HG03159 (cell line): ENCODE measurements at regions not wholly inside any gene's neighbourhood (a gene's known extent, or its start where the extent isn't known, plus 50 kb on each side); places are given as distances from the start of the nearest gene placed in this dataset.

ENCODE experiments used
- ATAC-seq: cut with Tn5 transposase; IDR thresholded peaks from one replicate; pipeline ENCODE4 v1.9.1; 2021; ENCODE audit warnings: mild to moderate bottlenecking, moderate library complexity; ENCODE audit not compliant: unreplicated experiment

- no peak for ATAC-seq
These were observed 460.2 kb upstream of the ACVR2A start for GRCh38 chr2:147384659-147385058.

DNA sequence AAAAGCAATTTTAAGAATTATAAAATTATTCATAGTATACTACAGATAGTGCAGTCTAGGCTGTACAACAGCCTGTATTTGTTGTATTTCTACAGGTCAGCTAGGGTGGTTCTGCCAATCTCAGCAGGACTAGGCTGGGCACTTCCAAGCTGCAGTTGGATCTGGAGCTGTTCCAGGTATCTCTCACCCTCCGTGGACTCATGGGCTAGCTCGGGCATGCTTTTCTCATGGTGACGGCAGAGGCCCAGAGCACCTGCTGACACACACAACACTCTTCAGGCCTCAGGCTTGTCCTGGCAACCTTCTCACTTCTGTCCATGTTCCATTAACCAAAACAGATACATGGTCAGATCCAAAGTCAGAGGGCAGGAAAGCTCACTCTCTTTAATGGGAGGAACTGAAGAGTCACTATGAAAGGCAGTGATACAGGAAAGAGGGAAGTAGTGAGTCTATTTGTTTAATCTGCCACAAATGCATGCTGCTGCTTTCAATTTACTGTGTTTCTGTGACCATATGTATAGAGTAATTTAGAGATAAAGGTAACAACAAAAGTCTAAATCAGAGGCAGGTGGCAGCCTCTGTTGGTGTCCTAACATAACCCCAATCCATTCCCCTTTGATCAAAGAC is 462.4 kb upstream of the ACVR2A start:
- ATAC-seq = no peak

- no peak for ATAC-seq
These were observed 466.4 kb upstream of the ACVR2A start for GRCh38 chr2:147378403-147378802.

DNA sequence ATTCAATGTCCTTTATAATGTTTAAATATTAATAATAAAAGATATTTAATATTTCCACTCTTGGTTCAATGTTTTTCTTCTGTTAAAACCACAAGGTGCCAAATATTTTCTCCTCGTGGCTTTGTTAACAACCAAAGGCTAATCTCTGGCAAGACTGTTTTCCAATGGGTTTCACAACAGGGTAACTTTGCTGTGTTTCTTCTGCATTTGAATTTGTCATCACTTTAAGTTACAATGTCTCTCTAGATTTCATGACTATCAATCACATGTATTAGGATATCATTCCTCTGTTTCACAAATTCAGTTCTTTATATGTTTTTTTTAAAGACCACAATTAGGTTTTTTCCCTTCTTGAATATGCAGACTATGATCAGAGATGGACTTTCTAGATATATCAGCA is 469.8 kb upstream of the ACVR2A start:
- ATAC-seq = no peak

GRCh38 chr2:147374423-147374811 is 470.4 kb upstream of the ACVR2A start:
- no peak for ATAC-seq

- no peak for ATAC-seq
These were observed 470.9 kb upstream of the ACVR2A start for GRCh38 chr2:147373800-147374422.

- ATAC-seq = no peak
These were observed 476.5 kb upstream of the ACVR2A start for GRCh38 chr2:147368306-147368705.

DNA sequence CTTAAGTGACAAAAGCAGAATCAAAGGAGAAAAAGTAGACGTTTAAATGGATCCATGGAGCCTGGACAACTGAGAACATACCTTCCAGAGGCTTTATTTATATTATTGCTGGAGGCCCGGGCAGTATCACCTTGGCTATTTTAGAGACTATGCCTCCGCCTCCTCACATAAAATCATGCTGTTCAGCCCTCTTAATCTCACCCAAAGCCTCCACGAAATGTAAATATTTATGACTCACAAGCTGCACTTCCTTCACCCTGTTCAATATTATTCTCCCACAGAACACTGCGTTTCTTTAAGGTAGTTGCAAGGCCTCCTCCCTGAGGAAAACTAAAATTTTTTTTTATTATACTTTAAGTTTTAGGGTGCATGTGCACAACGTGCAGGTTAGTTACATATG is 478.6 kb upstream of the ACVR2A start:
- ATAC-seq = no peak

DNA sequence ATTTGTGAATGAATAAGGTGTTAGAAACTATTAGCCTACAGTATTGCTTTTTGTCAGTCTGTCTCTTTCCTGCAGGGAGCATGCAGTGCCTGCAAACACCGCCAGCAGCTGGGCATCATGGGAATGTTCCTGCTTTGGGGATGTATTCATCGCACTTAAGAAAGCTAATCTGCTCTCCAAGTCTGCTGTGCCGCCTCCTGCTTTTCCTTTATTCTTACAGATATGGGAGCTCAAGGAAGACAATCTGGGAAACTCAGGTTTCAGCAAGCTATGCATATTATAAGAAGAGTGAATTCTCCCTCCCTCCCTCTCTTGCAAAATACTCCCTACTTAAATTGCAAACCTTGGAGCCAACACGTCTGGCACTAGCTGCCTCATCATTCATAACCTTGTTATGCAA is 479.2 kb upstream of the ACVR2A start:
- ATAC-seq = no peak

DNA sequence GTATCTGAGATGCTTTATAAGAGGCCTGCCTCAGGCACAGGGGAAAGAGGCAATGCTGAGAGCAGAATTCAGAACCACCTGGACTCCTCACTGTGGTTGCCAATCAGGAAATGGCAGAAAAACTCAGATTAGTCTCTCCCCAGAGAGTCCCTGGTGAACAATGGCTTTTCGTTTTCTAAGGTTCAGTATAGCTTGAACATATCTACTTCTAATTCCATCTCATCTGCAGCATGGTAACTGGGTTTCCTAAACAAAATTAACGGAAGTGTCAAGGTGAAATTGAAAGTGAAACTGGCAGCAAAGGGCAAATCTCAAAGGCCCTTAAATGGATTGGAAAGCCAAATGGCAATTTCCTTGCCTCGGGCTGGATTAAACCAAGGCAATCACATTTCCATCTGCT is 480.2 kb upstream of the ACVR2A start:
- ATAC-seq = peak; percentile 72

- no peak for ATAC-seq
These were observed 481.6 kb upstream of the ACVR2A start for GRCh38 chr2:147363181-147363580.

DNA sequence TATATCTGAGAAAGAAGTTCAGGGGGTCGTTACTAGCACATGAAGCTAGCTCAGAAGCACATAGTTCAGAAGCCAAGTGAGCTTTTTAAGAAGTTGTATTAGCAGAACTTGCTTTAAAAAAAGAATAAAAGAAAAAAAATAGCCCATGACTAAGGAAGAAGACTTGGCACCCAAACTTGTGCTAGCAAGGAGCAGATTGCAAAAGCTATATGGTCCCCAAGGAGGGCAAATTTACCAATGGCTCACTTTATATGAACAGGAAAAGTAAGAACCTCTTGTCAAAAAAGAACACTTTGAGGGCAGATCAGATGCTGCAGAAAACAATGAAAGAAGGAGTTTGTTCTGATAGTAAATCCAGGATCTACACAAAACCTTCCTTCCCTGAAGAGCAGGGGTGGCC is 486.5 kb upstream of the ACVR2A start:
- ATAC-seq = no peak

GRCh38 chr2:147356157-147356556 is 488.7 kb upstream of the ACVR2A start:
- no peak for ATAC-seq

- ATAC-seq = no peak
These were observed 489.1 kb upstream of the ACVR2A start for GRCh38 chr2:147355706-147356105.

DNA sequence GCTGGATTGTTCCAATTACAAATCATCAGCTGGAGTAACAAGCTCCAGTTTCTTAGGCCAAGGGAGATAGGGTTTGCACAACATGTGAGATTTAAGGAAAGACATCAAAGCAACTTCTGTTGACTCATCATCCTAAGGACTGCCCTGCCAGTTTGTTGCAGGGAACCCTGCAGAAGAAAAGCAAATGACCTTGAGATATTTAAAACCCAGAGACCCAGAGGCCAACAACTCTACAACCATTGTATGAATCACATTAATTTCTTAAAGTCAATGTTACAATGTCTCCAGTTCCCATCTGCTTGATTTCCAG is 491.8 kb upstream of the ACVR2A start:
- no peak for ATAC-seq

GRCh38 chr2:147352264-147353071 is 492.4 kb upstream of the ACVR2A start:
- ATAC-seq = no peak

DNA sequence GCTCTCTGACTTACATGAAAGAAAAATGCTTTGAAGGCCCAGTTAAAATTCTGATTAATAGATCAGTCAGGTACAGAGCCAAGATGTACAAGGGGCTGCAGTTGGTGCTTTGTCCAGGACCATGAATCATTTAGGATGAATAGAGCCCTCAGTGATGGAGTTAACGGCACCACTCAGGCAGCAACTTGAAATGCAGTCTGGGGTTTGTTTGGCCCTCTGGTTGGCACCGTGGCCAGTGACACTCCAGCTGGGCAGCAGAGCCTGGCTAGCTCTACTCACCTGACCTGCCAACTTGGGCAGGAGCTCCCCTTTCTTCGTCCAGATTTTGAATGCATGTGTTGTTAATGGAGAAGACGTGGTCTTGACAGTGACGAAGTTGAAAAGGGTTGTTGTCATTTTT is 493.0 kb upstream of the ACVR2A start:
- ATAC-seq = no peak

DNA sequence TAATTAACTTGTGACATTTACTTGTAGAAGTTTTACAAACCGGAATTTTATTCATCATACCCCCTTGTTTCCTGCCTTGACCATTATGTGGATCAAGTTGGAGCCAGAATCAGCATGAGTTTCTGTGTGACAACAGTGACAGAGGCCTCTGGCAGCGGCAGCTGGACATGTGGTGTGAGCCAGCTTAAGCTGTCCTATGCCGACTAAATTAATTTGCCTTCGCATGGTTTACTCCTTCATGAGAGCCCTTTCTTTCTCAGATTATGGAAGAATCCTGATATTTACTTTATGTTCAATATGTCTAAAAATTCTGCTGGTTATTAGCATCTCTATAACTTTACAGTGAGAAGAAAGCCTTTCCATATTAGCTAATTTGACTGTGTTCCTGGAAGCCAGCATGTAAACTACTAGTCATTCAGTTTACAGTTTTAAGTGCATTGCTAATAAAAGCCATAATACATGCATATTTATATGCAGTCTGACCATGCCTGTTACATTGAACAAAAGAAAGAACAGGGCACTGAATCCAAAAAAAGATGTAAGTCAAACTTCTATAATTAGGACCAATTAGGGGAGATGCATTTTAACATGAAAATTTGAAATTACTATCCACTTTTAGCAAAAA is 495.8 kb upstream of the ACVR2A start:
- ATAC-seq = no peak

DNA sequence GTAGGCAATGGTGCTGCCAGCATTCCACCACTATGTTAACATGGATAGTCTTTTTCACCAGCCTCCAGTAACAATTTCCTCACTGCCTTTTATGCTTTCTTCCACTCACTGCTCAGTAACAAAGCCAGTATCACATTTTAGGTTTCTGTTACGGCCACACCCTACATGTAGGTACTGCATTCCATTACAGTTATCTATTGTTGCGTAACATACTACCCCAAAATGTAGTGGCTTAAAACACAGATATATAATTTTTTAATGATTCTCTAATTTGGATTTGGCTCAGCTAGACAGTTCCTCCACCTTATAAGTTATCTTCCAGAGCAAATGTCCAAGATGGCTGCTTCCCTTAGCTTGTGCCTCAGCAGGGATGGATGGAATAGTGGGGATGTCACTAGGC is 498.7 kb upstream of the ACVR2A start:
- ATAC-seq = no peak

GRCh38 chr2:147345246-147345645 is 499.6 kb upstream of the ACVR2A start:
- ATAC-seq = no peak

DNA sequence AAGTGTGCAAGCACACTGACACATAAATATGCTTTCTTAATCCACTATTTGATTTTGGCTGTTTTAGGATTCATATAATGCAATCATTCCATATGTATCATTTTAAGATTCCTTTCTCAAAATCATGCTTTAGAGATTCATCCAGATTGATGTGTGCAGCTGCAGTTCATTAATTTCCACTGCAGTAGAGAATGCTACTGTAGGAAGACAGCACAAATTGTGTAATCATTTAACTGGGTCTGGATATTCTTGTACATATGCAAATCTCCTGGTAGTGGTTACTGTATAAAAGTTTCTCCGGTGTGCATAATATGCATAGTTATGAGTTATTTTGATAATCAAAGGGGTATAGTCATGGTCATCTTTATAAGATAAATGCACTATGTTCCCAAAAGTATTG is 502.5 kb upstream of the ACVR2A start:
- ATAC-seq = no peak
